ENCODE measurements at regions not wholly inside any gene's neighbourhood (a gene's known extent, or its start where the extent isn't known, plus 50 kb on each side); places are given as distances from the start of the nearest gene placed in this dataset.

- TF ChIP-seq, protein P1, sequence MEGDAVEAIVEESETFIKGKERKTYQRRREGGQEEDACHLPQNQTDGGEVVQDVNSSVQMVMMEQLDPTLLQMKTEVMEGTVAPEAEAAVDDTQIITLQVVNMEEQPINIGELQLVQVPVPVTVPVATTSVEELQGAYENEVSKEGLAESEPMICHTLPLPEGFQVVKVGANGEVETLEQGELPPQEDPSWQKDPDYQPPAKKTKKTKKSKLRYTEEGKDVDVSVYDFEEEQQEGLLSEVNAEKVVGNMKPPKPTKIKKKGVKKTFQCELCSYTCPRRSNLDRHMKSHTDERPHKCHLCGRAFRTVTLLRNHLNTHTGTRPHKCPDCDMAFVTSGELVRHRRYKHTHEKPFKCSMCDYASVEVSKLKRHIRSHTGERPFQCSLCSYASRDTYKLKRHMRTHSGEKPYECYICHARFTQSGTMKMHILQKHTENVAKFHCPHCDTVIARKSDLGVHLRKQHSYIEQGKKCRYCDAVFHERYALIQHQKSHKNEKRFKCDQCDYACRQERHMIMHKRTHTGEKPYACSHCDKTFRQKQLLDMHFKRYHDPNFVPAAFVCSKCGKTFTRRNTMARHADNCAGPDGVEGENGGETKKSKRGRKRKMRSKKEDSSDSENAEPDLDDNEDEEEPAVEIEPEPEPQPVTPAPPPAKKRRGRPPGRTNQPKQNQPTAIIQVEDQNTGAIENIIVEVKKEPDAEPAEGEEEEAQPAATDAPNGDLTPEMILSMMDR (IDR thresholded peaks at IDR 0.05; ENCODE audit: borderline replicate concordance, extremely low read depth, low read length, poor library complexity, severe bottlenecking) = no peak
- no peak for TF ChIP-seq EZH2 (IDR thresholded peaks at IDR 0.05; ENCODE audit: borderline replicate concordance, low read depth, low read length, severe bottlenecking)
Measured at GRCh38 chr7:84913731-84914130, 273.1 kb downstream of the SEMA3D start.

All from DND-41 (cell line).